ENCODE measurements at regions not wholly inside any gene's neighbourhood (a gene's known extent, or its start where the extent isn't known, plus 50 kb on each side); places are given as distances from the start of the nearest gene placed in this dataset.
"Not testable (repeated sequence)": the region's sequence is repeated elsewhere in the genome, so short reads cannot be mapped to it uniquely, and the experiment has no call there.

DNA sequence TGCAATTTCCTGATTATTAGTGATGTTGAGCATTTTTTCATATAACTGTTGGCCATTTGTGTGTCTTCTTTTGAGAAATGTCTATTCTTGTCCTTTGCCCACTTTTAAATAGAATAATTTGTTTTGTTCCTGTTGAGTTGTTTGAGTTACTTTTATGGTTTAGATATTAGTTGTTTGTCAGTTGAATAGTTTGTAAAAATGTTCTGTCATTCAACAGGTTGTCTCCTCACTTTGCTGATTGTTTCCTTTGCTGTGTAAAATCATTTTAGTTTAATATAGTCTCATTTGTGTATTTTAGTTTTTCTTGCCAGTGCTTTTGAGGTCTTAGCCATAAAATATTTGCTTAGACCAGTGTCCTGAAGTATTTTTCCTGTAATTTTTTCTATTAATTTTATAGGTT lies 181.8 kb upstream of the GLRA2 start:
- DNase-seq, result no peak

DNA sequence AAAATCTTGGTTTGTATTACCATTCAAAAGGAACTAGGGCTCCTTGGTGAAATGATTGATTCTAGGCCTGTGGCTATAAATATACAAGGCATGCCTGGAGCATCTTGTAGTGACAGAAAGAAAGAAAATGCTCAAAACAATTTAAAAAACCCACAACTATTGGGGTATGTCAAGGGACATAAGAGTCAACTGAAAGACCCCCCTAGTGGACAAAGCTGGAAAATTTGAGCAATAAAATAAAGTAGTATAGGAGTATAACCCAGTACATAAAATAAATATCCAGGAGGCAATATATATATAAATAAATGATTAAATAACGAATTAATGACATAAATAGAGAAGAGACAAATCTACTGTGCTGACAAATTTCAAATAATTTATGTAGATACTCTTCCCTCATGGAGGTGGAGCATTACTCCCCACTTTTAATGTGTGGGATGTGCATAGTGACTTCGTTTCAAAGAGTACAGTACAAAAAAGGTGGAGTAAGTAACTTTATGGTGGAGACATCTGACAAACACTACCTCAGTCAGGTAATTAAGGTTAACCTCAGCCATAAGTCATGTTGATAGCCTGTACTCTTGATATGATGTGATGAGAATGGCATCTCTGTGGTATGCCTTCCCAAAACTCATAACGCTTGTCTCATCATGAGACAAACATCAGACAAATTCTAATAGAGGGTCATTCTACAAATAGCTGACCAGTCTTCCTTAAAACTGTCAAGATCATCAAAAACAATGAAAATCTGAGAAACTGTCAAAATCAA lies 185.0 kb upstream of the GLRA2 start:
- DNase-seq, result no peak

DNA sequence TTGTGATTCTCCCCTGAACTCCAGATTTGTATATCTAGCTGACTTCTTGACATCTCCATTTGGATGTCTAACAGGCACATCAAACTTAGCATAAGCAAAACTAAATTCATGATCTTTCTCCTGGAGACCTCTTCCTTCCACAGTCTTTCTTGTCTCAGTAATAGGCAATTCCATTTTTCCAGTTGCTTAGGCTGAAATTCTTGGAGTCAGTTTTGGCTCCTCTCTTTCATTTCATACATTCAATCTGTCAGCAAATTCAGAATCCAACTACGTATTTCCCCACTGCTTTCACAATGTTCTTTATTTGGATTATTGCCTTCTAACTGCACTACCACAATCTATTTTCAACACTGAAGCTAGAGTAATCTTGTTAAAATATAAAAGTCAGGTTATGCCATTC lies 219.9 kb upstream of the GLRA2 start:
- no peak for DNase-seq

DNA sequence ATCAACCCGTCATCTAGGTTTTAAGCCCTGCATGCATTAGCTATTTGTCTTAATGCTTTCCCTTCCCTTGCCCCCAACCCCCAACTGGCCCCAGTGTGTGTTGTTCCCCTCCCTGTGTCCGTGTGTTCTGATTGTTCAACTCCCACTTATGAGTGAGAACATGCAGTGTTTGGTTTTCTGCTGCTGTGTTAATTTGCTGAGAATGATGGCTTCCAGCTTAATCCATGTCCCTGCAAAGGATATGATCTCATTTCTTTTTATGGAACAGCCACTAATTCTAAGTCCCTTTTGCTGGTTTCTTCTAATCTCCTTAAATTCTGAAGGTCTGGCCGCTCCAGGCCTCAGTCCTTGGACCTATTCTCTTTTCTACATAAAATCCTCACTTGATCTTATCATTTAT lies 220.4 kb upstream of the GLRA2 start:
- not testable (repeated sequence) for DNase-seq

DNA sequence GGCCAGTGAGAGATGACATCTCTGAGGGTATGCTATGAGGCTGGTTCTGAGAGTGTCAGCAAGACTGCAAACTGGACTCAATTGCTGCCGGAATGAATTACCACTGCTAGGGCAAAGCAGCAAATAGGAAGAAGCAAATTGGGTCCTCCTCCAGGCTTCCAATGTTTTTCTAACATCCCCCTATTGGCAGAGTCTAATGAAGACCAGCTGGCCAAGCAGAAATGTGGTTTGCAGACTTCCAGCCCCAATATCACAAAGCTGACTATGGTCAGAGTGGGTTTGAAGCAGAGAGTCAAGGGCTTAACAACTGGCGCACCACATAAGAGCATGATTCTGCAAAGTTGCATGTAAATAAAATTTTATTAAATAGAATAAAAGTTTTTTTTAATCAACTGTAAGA lies 225.4 kb upstream of the GLRA2 start:
- no peak for DNase-seq

DNA sequence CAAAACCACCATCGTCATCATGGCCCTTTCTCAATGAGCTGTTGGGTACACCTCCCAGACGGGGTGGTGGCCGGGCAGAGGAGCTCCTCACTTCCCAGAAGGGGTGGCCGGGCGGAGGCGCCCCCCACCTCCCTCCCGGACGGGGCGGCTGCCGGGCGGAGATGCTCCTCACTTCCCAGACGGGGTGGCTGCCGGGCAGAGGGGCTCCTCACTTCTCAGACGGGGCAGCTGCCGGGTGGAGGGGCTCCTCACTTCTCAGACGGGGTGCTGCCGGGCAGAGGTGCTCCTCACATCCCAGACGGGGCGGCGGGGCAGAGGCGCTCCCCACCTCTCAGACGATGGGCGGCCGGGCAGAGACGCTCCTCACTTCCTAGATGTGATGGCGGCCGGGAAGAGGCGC lies 226.8 kb upstream of the GLRA2 start:
- DNase-seq, result not testable (repeated sequence)

DNA sequence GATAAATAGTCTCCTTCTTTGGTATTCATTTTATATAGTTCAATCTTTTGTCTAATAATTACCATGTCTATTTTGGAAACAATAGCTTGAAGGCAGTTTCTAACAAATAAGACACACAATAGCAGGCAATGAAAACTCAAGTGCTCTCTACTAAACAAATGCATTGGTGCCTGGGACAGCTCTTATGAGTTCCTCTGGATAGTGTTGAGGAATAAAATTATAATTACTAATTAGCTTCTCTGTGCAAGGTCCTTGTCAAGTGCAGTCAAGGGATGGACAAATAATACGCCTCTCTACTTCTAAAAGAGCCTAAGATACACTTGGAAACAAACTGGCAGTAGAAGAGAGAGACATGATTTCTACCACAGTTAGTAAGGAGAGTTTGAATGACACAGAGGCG lies 229.0 kb upstream of the GLRA2 start:
- DNase-seq, result no peak

DNA sequence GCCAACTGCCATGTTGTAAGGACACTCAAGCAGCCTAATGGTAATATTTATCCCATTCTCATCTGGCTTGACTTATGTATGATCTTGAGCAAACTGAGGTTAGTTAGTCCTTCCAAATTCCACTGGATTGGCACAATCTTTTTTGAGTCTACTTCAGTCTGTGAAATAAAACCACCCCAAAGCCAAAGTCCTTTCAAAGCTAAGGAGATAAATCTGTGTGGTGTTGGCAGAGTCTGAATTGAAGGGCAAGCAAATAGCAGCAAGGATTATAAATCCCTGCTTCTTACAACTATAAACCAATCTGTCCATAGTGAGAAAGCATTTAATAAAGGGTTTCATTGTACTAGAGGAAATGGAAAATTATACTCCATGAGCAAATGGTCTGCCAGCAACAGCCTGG lies 233.9 kb upstream of the GLRA2 start:
- DNase-seq, result no peak

DNA sequence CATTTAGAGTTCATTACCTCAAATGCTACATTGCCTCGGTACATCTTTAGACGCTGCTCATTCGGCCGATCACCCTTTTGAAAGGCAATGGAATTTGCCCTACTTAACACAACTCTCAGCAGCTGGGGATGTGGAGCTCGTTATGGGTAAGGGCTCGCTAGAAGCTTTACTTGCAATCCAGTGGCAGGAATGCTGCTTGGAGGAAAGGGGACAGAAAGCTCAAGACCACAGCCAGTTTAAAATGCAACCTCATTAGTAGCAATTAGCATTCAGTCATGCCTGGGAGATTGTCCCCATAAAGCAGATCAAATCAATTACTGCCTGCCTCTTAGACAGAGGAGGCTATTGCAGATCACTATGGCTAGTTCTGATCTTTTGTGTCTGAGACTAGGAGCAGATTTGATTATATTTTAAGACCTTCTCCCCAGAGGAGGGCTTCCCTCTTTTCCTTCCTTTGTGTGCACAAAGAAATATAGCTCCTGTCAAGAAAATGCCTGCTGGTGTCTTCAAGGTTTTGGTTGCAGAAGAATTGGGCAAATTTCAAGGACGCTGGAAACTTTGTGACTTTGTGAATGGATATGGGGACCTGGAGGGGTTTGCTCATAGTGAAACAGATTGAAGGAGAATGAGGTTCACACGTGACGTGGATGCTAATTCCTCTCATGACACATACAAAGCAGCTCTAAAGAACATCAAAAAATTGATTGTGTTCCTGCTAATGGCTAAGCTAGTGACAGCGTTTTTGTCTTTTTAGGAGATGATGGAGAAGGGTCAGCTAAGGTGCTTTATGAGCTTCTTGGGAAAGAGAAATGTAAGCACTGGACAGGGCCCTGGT lies 237.5 kb upstream of the GLRA2 start:
- no peak for DNase-seq

DNA sequence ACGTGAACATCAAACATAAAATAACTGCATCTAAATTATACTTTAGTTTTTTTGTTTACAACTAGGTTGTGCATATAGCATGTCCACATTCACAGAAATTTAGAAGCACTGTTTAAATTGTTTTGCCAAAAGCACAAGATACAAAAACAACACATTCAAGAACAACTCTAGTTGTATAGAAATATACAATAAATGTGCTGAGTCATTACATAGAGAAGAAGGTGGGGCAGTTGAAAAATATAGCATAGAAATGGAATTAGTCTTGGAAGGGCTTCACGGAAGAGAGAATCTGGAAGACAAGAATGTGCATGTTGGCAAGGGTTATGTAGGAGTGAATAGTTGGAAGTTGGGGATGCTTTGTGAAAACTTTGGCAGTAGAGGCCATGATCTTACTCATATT lies 239.0 kb upstream of the GLRA2 start:
- DNase-seq, result no peak

DNA sequence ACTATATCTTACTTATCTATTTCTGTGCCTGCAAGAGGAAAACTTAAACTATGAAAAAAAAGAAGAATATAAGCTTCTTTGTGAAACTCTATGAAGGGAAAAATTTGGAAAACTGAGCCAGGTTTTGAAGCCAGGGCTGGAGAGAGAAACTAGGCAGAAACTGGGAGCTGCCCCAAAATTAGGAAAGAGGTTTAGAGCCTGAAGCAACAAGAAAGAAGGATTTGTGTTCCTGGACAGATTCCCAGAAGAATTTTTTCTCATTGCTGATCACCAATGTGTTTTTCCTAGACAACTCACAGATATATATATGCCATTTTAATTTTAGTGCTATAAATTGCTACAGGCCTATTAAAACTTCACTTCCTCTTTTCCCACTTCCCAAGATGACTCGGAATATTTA lies 245.0 kb upstream of the GEMIN8 start:
- no peak for DNase-seq

DNA sequence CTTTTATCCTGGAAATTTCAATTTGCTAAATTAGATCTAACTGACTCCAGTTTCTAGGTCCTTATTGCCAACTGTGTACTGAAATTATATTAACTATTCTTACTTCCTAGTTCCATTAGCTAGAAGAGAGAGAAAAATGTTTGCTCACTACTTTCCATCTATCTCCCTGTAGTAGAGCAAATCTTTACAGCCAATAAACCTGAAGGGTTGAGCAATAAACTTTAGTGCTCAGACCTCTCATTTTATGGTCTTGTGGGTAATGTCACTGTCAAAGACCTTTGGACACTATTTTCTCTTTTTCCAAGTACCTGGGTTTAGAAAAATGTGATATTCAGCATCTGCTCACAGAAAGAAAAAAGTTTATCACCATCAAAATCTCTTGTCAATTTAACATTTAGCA lies 237.5 kb upstream of the GEMIN8 start:
- no peak for DNase-seq

DNA sequence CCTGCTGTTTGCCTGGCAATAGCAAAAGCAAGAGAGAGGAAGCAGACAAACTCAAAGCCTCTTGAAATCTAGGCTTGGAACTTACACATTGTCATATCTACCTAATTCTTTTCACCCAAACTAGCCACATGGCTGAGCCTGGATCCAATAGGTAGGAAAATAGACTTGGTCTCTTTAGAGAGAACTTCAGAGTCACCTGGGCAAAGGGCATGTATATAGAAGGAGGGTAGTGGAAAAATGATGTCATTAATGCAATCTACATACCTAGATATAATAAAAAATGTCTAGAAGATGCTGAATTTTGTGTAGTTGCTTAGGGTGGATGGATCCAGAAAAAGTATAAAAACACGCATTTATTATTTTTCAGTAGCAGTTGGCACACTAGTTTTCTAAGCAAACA lies 237.0 kb upstream of the GEMIN8 start:
- no peak for DNase-seq

DNA sequence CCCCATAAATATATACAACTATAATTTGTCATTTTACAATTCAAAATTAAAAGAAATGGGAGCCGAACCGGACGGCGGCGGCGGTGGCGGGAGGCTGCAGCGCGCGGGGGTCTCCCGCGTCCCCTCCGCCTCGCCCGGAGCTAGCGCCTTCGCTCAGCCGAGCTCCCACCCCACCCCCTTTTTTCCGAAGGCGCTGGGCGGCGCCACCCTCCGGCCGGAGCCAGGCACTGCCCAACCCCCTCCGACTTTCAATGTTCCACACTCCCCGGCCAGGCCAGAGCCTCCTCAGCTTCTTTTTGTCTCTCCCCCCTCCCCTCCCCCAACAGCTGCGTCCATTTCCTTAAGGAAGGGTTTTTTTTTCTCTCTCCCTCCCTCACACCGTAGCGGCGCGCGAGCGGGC lies 214.1 kb upstream of the GEMIN8 start:
- no peak for DNase-seq

DNA sequence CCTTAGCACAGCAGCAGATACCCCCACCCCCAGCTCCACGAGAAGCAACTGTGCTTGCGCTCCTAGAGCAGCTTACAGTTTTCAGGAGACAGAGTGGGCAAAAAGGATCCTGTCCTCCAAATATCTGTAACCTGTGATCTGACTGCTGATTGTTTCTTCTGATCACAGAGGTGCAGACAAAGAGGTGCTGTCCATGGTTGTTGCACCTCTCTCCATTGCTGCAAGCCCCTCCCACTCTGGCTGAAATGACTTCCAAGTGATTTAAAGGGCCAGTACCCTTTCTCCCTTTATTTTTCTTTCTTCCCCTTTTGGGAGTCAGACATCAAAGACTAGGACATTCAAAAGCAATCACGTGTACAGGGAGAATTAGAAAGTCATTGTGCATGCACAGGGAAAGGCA lies 205.3 kb upstream of the GEMIN8 start:
- no peak for DNase-seq

DNA sequence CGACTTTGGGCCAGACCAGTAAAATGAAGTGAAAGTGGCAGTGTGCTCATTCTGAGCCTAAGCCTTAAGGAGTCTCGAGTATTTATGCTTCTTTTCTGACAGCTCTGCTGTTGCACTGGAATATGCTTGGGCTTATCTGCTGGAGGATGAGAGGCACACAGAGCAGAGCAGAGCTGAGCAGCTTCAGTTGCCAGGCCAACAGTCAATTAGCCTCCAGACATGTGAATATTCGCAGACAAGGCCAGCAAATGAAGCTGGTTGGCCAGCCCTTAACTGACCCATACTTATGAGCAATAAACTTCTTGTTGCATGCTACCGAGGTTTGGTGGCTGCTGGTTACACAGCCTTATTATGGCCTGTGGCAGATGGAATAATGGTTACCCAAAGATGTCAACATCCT lies 203.0 kb upstream of the GEMIN8 start:
- no peak for DNase-seq

DNA sequence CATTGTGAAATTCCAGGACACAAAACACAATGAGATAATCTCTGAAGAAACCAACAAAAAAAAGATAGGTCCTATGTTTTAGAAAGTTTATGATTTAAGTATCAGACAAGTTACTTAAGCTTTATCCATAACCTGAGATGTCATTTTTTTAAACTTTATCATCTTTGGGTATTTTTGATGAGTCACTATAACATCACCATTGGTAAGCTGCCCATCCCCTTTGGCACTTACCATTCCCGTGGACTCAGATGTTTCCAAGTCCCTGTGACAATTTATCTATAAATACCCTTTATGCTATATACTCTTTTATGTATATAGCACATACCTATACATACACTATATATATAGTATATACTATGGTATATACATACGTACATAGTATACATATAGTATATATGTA lies 198.9 kb upstream of the GEMIN8 start:
- DNase-seq, result no peak

DNA sequence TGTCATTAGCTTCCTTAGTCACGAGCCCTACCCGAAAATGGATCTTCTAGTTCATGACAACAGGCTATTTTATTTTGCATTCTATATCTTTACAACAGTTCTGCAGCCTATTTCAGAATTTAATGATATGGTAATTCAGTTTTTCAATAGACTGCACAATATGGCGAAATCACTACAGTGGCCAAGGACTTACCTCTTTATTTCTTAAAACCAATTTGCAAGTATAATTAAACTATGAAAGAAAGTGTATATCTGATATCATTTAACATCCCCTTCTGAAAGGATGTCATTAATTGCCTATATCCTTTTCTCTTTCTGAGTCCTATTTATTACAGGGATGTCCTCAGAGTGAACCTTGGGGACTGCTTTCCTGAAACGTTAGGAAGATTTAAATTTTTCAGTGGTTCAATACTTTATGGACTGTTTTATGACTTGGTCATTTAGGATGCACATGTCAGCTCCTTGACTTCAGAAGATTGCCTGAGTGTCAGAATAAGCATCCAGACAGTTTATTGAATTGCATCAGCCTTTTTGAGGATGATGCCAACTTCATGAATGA lies 190.8 kb upstream of the GEMIN8 start:
- no peak for DNase-seq

DNA sequence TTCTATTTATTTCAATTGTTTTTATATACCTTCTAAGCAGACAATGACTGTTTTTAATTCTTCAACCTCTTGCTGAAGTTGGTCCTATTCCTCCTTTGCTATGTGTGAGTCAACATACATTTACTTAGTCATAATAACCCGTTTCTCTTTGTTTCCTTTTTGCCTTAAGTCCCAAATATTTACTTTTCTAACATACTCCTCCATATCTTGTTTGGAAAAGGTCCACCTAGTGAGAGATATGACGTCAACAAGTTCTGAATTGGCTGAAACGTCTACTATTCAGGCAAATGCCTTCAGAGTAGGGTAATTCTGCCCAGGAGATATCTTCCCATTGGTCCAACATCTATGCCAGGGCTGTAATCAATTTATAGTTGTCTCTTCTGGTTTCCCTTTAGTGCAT lies 179.3 kb upstream of the GEMIN8 start:
- no peak for DNase-seq

DNA sequence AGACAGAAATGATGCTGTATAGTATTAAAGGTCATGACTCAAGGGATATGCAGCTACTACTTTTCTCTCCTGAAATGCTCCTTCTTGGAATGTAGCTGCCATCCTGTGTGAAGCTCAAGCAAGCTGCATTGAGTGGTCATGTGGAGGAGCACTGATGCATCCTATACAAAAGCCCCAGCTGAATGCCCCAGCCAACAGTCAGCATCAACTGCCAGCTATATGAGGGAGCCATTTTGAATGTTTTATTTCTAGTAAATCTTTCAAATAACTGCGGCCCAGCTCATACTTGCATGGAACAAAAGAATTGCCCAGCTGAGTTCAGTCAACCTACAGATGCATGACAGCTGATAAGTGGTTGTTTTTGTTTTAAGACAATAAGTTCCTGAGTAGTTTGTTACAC lies 165.0 kb upstream of the GEMIN8 start:
- DNase-seq, result no peak

DNA sequence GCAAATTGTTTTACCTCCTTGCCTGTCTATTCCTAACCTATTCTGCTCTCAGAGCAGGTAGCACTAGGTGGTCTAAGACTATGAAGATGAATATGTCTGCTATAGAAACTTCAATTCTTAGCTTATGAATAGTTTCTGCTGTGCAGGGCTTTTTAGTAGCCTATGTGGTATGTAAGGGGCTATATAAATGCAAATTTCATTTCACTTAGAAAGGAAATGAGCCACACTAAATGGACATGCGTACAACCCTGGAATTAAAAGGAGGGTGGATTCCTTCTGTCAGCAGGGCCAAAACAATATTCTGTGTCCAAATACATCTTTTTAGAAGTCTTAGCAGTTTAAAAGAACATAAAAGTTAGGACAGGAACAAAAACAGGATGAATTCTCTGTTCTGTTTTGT lies 163.9 kb upstream of the GEMIN8 start:
- DNase-seq, result no peak

DNA sequence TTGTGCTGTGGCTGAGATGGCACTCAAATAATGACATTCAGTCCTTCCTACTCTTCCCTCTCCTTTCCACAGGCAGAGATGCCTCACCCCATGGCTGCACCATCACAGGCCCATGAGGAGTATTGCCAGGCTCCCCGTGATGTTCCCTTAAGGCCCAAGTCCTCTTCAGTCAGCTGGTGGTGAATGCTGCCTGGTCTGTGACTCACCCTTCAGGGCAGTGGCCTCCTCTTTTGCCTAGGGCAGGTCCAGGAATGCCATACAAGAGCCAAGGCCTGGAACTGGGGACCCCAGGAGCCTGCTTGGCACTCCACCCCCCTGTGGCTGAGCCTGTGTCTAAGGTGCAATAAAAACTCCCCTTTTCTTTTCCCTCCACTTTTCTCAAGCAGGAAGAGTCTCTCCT lies 144.2 kb upstream of the GEMIN8 start:
- no peak for DNase-seq

DNA sequence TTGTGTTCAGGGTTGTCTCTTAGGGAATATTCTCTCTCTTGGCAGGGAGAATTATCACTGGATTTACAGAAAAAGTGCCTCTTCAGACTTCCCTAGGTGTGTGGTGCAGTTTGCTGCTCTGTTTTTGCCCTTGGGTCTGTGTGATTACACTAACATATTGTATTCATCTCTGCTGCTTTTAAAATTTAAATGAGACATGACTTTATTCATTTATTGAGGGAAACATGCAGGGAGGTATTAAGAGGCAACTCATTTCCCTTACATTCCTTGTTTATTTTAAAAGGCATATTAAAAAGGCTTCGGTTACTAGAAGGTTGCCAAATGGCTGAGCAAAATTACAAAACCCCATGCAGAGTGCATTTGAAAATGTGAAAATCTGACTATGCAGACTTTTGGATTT lies 135.1 kb upstream of the GEMIN8 start:
- DNase-seq, result no peak

DNA sequence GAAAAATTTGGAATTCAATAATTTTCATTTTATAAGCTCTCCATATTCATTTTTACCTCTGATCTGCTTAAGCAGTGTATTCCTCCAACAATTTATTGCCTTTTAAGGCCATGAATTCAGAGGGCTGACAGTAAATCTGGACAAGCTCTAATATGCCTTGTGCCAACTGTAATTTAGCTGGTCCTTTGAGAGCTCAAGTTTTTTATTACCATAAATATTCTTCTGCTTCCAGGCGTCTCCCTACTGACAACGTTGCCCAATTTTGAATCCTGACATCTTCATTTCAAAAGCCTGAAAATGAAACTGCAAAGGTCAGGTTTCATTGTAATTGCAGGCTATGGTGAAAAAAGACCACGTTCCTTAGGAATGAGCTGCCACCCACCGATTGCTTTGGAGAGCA lies 95.8 kb upstream of the GEMIN8 start:
- DNase-seq, result no peak

All from HCEC 1CT (cell line).